ENCODE measurements at regions not wholly inside any gene's neighbourhood (a gene's known extent, or its start where the extent isn't known, plus 50 kb on each side); places are given as distances from the start of the nearest gene placed in this dataset.

- H3K27me3 Mint-ChIP-seq: peaks cover 4% of the 10 kb centered on the region
- no peaks in the 10 kb centered on the region for H3K4me1 Mint-ChIP-seq
- no peak overlapping the region for H3K27ac Mint-ChIP-seq
- H3K9me3 Mint-ChIP-seq: no peaks in the 10 kb centered on the region
- no peaks in the 10 kb centered on the region for H3K36me3 Mint-ChIP-seq (ENCODE audit: low read depth)
- ChIA-PET POLR2A (interaction anchor here (0.7 kb wide), 1 partner anchor 511 kb away, joined by 4 read pairs; no protein-coding TSS in a partner anchor), CTCF (no interaction called here)
- no peak for DNase-seq
- no peak overlapping the region for H3K4me3 Mint-ChIP-seq
These were observed 253.8 kb downstream of the TNS1 start for GRCh38 chr2:217749008-217749407.

GRCh38 chr2:217746808-217747207 lies 256.0 kb downstream of the TNS1 start:
- H3K4me3 Mint-ChIP-seq: no peak overlapping the region
- no peaks in the 10 kb centered on the region for H3K36me3 Mint-ChIP-seq (ENCODE audit: low read depth)
- DNase-seq: no peak
- POLR2A ChIA-PET: no interaction called here
- H3K9me3 Mint-ChIP-seq: no peaks in the 10 kb centered on the region
- no peaks in the 10 kb centered on the region for H3K27me3 Mint-ChIP-seq
- no peak overlapping the region for H3K27ac Mint-ChIP-seq
- no peaks in the 10 kb centered on the region for H3K4me1 Mint-ChIP-seq
- CTCF ChIA-PET: no interaction called here

- H3K36me3 Mint-ChIP-seq (ENCODE audit: low read depth): no peaks in the 10 kb centered on the region
- H3K27me3 Mint-ChIP-seq: peaks cover 3% of the 10 kb centered on the region
- no peak overlapping the region for H3K4me3 Mint-ChIP-seq
- H3K27ac Mint-ChIP-seq: no peak overlapping the region
- DNase-seq: no peak
- ChIA-PET POLR2A (no interaction called here), CTCF (interaction anchor here (0.7 to 1.7 kb wide), 2 partner anchors 12 to 31 kb away, joined by 3 to 5 read pairs; no protein-coding TSS in a partner anchor)
- no peaks in the 10 kb centered on the region for H3K4me1 Mint-ChIP-seq
- no peaks in the 10 kb centered on the region for H3K9me3 Mint-ChIP-seq
These were observed 258.6 kb downstream of the TNS1 start for GRCh38 chr2:217743966-217744761.

GRCh38 chr2:217743407-217743806 lies 259.4 kb downstream of the TNS1 start:
- no peak overlapping the region for H3K4me3 Mint-ChIP-seq

GRCh38 chr2:217742841-217743240 lies 260.0 kb downstream of the TNS1 start:
- Mint-ChIP-seq H3K27me3 (peaks cover 3% of the 10 kb centered on the region), H3K4me1 (no peaks in the 10 kb centered on the region), H3K27ac (no peak overlapping the region), H3K9me3 (no peaks in the 10 kb centered on the region), H3K36me3 (ENCODE audit: low read depth) (no peaks in the 10 kb centered on the region), H3K4me3 (no peak overlapping the region)
- CTCF ChIA-PET: no interaction called here
- DNase-seq: no peak
- POLR2A ChIA-PET: no interaction called here

More at GRCh38 chr2:217743407-217743806, 259.4 kb downstream of the TNS1 start:
- Mint-ChIP-seq H3K9me3 (no peaks in the 10 kb centered on the region), H3K27ac (no peak overlapping the region), H3K27me3 (peaks cover 3% of the 10 kb centered on the region), H3K36me3 (ENCODE audit: low read depth) (no peaks in the 10 kb centered on the region), H3K4me1 (no peaks in the 10 kb centered on the region)
- CTCF ChIA-PET: interaction anchor here (0.7 kb wide), 1 partner anchor 30 kb away, joined by 3 read pairs; no protein-coding TSS in a partner anchor
- POLR2A ChIA-PET: no interaction called here
- no peak for DNase-seq

- no peaks in the 10 kb centered on the region for H3K4me1 Mint-ChIP-seq
- ChIA-PET POLR2A (no interaction called here), CTCF (no interaction called here)
- no peak overlapping the region for H3K27ac Mint-ChIP-seq
- no peaks in the 10 kb centered on the region for H3K36me3 Mint-ChIP-seq (ENCODE audit: low read depth)
- no peak for DNase-seq
- H3K27me3 Mint-ChIP-seq: peaks cover 3% of the 10 kb centered on the region
- H3K9me3 Mint-ChIP-seq: no peaks in the 10 kb centered on the region
- H3K4me3 Mint-ChIP-seq: no peak overlapping the region
These were observed 260.5 kb downstream of the TNS1 start for GRCh38 chr2:217742276-217742675.

- no peaks in the 10 kb centered on the region for H3K4me1 Mint-ChIP-seq
These were observed 261.3 kb downstream of the TNS1 start for GRCh38 chr2:217741381-217741955.

GRCh38 chr2:217740756-217741155 lies 262.0 kb downstream of the TNS1 start:
- no peak overlapping the region for H3K4me3 Mint-ChIP-seq
- no peaks in the 10 kb centered on the region for H3K4me1 Mint-ChIP-seq
- POLR2A ChIA-PET: no interaction called here
- H3K27me3 Mint-ChIP-seq: peaks cover 3% of the 10 kb centered on the region
- CTCF ChIA-PET: no interaction called here
- no peak overlapping the region for H3K27ac Mint-ChIP-seq
- no peak for DNase-seq
- H3K9me3 Mint-ChIP-seq: no peaks in the 10 kb centered on the region
- H3K36me3 Mint-ChIP-seq (ENCODE audit: low read depth): no peaks in the 10 kb centered on the region

More at GRCh38 chr2:217741381-217741955, 261.3 kb downstream of the TNS1 start:
- no peak overlapping the region for H3K4me3 Mint-ChIP-seq
- POLR2A ChIA-PET: no interaction called here
- peaks cover 3% of the 10 kb centered on the region for H3K27me3 Mint-ChIP-seq
- CTCF ChIA-PET: interaction anchor here (0.5 kb wide), 1 partner anchor 1853 kb away, joined by 3 read pairs; no protein-coding TSS in a partner anchor
- no peak for DNase-seq
- no peak overlapping the region for H3K27ac Mint-ChIP-seq
- no peaks in the 10 kb centered on the region for H3K36me3 Mint-ChIP-seq (ENCODE audit: low read depth)
- H3K9me3 Mint-ChIP-seq: no peaks in the 10 kb centered on the region

- DNase-seq: no peak
- Mint-ChIP-seq H3K36me3 (ENCODE audit: low read depth) (no peaks in the 10 kb centered on the region), H3K27ac (no peak overlapping the region), H3K4me3 (no peak overlapping the region), H3K9me3 (no peaks in the 10 kb centered on the region), H3K27me3 (peaks cover 3% of the 10 kb centered on the region), H3K4me1 (peaks cover 3% of the 10 kb centered on the region)
- CTCF ChIA-PET: interaction anchor here (0.8 kb wide), 1 partner anchor 16 kb away, joined by 3 read pairs; no protein-coding TSS in a partner anchor
- POLR2A ChIA-PET: no interaction called here
These were observed 262.6 kb downstream of the TNS1 start for GRCh38 chr2:217740178-217740577.

GRCh38 chr2:217739741-217740140 lies 263.1 kb downstream of the TNS1 start:
- Mint-ChIP-seq H3K27ac (no peak overlapping the region), H3K9me3 (no peaks in the 10 kb centered on the region), H3K4me1 (peaks cover 5% of the 10 kb centered on the region), H3K4me3 (no peak overlapping the region), H3K27me3 (peaks cover 3% of the 10 kb centered on the region), H3K36me3 (ENCODE audit: low read depth) (no peaks in the 10 kb centered on the region)
- no peak for DNase-seq
- ChIA-PET CTCF (interaction anchor here (0.8 kb wide), 1 partner anchor 17 kb away, joined by 3 read pairs; no protein-coding TSS in a partner anchor), POLR2A (no interaction called here)

GRCh38 chr2:217738061-217738460 lies 264.7 kb downstream of the TNS1 start:
- POLR2A ChIA-PET: no interaction called here
- Mint-ChIP-seq H3K4me1 (peaks cover 5% of the 10 kb centered on the region), H3K27me3 (peaks cover 3% of the 10 kb centered on the region), H3K4me3 (no peak overlapping the region), H3K27ac (no peak overlapping the region), H3K9me3 (no peaks in the 10 kb centered on the region), H3K36me3 (ENCODE audit: low read depth) (no peaks in the 10 kb centered on the region)
- CTCF ChIA-PET: no interaction called here
- no peak for DNase-seq

- no peak for DNase-seq
- Mint-ChIP-seq H3K27ac (no peak overlapping the region), H3K27me3 (peaks cover 3% of the 10 kb centered on the region), H3K36me3 (ENCODE audit: low read depth) (no peaks in the 10 kb centered on the region), H3K4me1 (peaks cover 5% of the 10 kb centered on the region), H3K4me3 (no peak overlapping the region), H3K9me3 (no peaks in the 10 kb centered on the region)
- POLR2A ChIA-PET: no interaction called here
- CTCF ChIA-PET: no interaction called here
These were observed 265.8 kb downstream of the TNS1 start for GRCh38 chr2:217736776-217737550.

- H3K36me3 Mint-ChIP-seq (ENCODE audit: low read depth): no peaks in the 10 kb centered on the region
- POLR2A ChIA-PET: no interaction called here
These were observed 266.9 kb downstream of the TNS1 start for GRCh38 chr2:217735899-217736298.

More at GRCh38 chr2:217735899-217736298, 266.9 kb downstream of the TNS1 start:
- CTCF ChIA-PET: no interaction called here
- DNase-seq: no peak
- H3K27me3 Mint-ChIP-seq: peaks cover 3% of the 10 kb centered on the region
- H3K4me3 Mint-ChIP-seq: no peak overlapping the region
- H3K4me1 Mint-ChIP-seq: peaks cover 5% of the 10 kb centered on the region
- H3K9me3 Mint-ChIP-seq: no peaks in the 10 kb centered on the region
- H3K27ac Mint-ChIP-seq: no peak overlapping the region

Measured in activated CD4-positive, alpha-beta memory T cell treated with anti-CD3 and anti-CD28 coated beads, Interleukin-2, amount 10 ng/mL, durations not matched to agents 7 days and 5 days (primary cell).